Astrocyte of the spinal cord (primary cell): ENCODE measurements at regions not wholly inside any gene's neighbourhood (a gene's known extent, or its start where the extent isn't known, plus 50 kb on each side); places are given as distances from the start of the nearest gene placed in this dataset.

Experiments
- DNase-seq: peaks from one replicate; pipeline ENCODE4 v3.0.0; 2011; ENCODE audit warnings: low read depth, low spot score
- H3K4me3 ChIP-seq: 2 replicates; pipeline ENCODE4 v1.5.1; 2011; ENCODE audit warnings: low read depth, mild to moderate bottlenecking, low read length, moderate library complexity
- in situ Hi-C: cut with HindIII; loops from 2 replicates; pipeline ENCODE4 v1.10.0; 2017; ENCODE audit warnings: low sequenced_read_pairs
- TF ChIP-seq, protein P1 (sequence below): IDR thresholded peaks from 2 replicates; pipeline ENCODE4 v1.5.1; 2012; ENCODE audit warnings: low read depth, mild to moderate bottlenecking, low read length, inconsistent platforms

DNA sequence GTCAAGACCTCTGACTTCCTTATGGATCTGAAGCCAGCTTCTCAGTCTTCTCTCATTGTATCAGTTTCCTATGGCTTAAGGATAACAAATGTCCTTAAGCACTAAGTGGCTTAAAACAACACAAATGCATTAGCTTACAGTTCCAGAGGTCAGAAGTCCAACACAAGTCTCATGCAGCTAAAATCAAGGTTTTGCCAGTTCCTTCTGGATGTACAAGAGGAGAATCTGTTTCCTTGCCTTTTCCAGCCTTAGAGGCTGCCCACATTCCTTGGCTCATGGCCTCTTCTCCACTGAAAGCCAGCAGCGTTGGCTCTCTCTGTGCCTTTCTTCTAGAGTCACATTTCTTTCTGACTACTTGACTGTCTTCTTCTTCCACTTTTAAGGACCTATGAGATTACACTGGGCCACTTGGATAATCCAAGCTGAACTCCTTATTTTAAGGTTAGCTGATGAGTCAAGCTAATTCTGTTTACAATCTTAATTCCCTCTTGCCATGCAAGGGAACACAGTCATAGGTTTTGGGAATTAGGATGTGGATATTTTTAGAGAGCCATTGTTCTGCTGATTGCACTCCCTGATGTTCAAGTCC is 179.0 kb downstream of the BCAS1 start:
- no peak for DNase-seq
- in situ Hi-C loops, result no loop called here
- TF ChIP-seq, protein P1, sequence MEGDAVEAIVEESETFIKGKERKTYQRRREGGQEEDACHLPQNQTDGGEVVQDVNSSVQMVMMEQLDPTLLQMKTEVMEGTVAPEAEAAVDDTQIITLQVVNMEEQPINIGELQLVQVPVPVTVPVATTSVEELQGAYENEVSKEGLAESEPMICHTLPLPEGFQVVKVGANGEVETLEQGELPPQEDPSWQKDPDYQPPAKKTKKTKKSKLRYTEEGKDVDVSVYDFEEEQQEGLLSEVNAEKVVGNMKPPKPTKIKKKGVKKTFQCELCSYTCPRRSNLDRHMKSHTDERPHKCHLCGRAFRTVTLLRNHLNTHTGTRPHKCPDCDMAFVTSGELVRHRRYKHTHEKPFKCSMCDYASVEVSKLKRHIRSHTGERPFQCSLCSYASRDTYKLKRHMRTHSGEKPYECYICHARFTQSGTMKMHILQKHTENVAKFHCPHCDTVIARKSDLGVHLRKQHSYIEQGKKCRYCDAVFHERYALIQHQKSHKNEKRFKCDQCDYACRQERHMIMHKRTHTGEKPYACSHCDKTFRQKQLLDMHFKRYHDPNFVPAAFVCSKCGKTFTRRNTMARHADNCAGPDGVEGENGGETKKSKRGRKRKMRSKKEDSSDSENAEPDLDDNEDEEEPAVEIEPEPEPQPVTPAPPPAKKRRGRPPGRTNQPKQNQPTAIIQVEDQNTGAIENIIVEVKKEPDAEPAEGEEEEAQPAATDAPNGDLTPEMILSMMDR, result no peak
- no peak overlapping the region for H3K4me3 ChIP-seq

GRCh38 chr20:53890443-53891305 is 179.7 kb downstream of the BCAS1 start:
- in situ Hi-C loops, result no loop called here
- TF ChIP-seq, protein P1, result no peak
- no peak overlapping the region for H3K4me3 ChIP-seq
- DNase-seq, result no peak

DNA sequence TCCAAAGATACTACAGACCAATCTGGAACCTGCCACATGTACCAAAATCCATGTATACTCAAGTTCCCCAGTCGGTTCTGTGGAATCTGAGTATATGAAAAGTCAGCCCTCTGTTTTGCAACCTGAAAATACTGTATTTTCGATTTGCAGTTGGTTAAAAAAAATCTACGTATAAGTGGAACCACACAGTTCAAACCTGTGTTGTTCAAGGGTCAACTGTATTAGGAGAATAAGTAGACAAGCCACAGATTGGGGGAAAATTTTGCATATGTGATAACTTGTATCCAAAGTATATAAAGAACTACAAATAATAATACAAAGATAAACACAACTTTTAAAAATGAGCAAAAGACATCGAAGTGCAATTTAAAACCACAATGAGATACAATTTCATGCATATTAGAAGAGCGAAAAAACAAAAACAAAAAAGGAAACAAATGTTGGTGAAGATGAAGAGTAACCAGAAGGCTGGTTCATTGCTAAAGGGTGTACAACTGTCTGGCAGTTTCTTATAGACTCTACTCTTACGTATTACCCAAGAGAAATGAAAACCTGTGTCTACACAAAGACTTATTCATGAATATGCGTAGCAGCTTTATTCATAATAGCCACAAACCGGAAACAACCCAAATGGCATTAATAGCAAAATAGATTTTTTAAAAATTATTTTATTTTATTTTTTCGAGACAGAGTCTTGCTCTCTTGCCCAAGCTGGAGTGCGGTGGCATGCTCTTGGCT is 180.8 kb downstream of the BCAS1 start:
- DNase-seq, result no peak
- in situ Hi-C loops, result no loop called here
- TF ChIP-seq, protein P1, result no peak
- H3K4me3 ChIP-seq, result no peak overlapping the region

GRCh38 chr20:53888951-53889350 is 181.4 kb downstream of the BCAS1 start:
- DNase-seq, result no peak
- TF ChIP-seq, protein P1, result no peak
- no peak overlapping the region for H3K4me3 ChIP-seq
- in situ Hi-C loops, result no loop called here

DNA sequence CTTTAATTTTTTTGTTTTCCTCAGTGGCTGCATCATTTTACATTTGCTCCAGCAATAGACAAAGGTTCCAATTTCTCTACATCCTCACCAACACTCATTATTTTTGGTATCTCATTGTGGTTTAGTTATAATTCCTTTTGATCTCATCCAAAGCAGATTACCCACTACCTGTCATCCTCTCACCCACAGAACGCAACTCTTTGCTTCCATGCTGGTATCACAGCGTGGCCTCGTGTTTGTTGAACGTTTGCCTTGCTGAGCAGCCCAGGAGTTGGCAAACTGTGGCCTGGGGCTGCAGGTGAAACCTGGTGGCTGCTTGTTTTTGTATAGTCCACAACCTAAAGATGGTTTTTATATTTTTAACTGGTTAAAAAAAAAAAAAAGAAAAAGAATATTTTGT is 181.9 kb downstream of the BCAS1 start:
- TF ChIP-seq, protein P1, result no peak
- in situ Hi-C loops, result no loop called here
- DNase-seq, result no peak
- no peak overlapping the region for H3K4me3 ChIP-seq

DNA sequence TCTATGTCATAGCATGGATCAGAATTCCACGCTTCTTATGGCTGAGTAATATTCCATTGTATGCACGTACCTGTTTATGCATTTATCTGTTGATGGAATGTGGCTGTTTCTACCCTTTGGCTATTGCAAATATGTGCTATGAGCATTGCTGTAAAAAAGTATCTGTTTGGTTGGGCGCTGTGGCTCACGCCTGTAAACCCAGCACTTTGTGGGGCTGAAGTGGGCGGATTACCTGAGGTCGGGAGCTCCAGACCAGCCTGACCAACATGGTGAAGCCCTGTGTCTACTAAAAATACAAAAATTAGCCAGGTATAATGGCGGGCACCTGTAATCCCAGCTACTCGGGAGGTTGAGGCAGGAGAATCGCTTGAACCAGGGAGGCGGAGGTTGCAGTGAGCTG is 182.4 kb downstream of the BCAS1 start:
- no peak overlapping the region for H3K4me3 ChIP-seq
- DNase-seq, result no peak
- TF ChIP-seq, protein P1, result no peak
- in situ Hi-C loops, result no loop called here
